ENCODE measurements at regions not wholly inside any gene's neighbourhood (a gene's known extent, or its start where the extent isn't known, plus 50 kb on each side); places are given as distances from the start of the nearest gene placed in this dataset.

DNA sequence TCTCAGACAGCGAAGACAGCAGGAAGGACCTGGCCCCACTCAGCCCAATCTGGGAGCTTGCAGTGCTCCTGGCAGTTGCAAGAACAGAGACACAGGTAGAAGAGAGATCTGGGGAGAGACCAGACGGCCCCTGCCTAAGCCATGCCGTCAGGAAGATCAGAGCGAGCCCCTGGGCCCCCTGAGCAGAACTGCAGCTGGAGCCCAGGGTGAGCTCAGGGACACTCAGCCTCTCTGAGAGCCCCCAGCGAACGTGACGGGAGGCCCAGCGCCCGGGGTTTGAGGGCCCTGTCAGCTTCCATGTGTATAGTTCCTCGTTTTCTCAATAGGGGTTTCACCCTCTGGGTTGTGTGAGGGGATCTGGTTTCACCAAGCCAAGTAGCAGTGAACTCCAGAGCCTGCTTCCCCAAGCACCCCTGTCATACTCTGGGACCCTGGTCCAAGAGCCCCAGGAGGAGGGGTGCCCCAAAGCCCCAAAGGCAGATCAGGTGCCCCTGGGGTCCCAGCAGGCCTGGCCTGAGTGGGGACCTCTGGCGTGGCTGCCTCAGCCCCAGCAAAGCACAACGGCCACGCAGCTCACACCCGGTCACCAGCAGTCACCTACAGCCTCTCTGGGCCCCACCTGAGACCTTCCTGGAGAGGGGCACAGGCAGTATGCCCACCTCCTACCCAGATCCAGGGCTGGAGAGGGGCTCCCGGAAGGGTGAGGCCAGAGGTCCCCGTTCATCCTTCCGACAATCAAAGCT, 431.3 kb upstream of the MYT1L start:
- ChIA-PET CTCF (no interaction called here), POLR2A (no interaction called here)

DNA sequence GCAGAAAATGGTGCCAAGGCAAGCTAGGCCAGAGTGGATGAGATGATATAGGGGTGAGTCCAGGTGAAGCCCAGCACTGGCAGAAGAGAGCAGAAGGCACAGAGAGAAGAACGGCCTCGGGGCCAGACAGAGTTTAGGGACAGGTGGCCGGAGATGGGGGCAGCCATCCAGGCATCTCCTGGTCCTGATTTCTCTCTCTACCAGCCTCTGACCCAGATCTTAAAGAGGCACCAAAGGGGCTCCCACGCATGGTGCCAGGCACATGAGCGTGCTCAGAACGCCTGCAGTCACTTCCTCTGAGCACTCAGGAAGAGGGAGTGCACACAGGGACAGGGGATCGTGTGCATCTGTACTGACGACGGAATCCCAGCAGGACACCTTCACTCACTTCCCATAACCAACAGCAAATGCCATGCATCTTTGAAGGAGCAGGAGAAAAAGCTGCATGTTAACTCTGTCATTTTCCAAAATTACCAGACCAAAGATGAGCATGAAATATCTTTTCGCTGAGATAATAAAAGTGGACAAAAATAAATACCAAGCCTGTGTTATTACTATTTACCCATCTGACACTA, 427.8 kb upstream of the MYT1L start:
- POLR2A ChIA-PET: no interaction called here
- CTCF ChIA-PET: no interaction called here

DNA sequence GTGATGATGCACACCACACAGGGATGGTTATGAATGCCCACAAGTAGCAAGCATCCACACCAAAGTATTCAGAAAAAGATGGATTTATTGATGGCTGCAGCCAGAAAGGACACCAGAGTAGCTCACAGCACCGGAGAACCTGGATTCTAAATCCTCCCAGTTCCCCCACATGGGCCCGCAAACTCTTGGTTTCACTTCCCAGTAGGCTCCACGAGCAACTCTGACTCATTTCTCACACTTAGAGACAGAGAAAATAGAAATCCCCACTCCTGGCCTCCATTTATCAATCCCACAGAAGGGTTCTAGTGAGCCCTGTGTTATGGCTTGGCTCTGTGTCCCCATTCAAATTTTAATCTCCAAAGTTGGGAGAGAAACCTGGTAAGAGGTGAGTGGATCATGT, 426.7 kb upstream of the MYT1L start:
- ChIA-PET POLR2A (no interaction called here), CTCF (no interaction called here)

DNA sequence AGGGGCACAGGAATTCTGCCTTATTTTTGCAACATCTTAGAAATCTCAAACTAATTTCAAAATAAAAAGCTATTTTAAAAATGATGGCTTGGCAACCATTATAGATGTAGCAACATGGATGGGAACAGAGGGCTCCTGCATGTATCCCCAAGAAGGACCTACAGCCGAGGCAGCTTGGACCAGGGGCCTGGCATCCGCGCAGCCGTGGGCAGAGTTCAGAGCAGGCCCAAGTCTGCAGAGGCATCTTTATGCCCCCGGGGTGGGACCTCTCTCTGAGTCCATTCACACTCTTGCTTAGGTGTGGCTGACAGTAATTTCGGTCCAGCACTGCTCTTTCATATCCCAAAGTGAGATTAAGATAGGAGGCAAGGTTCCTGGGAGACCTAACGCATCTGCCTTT, 425.8 kb upstream of the MYT1L start:
- POLR2A ChIA-PET: no interaction called here
- CTCF ChIA-PET: no interaction called here

DNA sequence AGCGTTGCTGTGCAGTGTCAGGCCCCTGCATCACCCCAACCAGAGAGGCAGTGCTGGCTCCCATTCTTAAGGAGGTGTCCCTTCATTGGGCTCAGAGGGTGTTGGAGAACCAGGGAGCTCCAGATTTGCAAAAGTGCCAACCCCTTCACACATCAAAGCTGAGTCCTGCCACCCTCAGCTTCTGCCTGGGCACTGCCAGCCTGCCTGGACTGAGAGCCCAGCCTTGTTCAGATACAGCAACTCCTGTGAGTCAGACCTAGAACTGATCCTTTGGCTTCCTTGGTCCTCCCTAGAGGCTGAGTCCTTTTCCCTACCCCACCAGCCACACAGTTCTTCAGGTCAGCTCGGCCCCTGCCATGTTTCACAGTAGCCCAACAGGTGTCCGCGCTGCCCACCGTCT, 424.9 kb upstream of the MYT1L start:
- CTCF ChIA-PET: no interaction called here

DNA sequence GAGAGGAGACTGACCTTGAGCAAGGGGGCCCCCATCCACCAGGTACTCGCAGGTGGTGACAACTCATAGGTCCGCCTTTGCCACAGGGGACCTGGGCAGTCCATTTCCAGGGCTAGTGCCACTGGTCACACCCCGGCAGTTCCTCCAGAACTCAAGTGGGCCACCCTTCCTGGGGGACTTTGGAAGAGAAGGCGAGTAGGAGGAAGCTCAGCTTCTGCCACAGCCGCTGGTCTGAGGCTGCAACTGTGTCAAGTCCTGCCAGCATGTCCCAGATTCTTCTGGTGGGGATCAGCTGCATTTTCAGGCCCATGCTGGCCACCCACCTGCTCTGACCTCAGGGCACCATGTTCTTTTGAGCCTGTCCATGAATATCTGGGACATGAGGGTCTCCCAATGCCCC, 423.9 kb upstream of the MYT1L start:
- ChIA-PET CTCF (no interaction called here), POLR2A (no interaction called here)

More for the DNA sequence above, 424.9 kb upstream of the MYT1L start:
- POLR2A ChIA-PET: no interaction called here

DNA sequence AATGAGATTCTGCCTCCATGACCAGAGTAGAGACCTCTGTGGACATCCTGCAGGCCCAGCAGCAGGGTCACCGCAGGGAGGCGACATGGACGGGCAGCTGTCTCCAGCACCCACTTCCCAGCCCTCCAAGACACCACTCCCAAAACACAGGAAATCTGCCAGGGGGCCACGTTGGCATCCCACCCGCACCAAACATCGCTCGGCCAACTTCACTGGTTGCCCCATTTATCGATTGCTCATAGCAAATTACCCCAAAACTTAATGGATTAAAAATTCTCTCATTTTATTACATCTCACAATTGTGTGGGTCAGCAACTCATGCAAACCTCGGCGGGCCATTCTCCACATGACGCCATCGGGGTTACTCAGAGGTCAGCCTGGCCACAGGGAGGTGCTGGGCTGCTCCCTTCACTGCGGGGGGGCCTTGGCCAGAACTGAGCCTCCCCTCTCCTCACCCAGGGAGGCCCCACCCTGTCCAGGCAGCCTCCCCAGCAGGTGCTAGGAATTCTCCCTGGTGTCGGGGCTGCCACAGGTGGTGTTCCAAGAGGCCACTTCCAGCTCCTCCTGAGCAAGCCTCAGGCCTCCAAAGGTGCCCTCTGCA, 420.7 kb upstream of the MYT1L start:
- CTCF ChIA-PET: no interaction called here
- POLR2A ChIA-PET: no interaction called here

DNA sequence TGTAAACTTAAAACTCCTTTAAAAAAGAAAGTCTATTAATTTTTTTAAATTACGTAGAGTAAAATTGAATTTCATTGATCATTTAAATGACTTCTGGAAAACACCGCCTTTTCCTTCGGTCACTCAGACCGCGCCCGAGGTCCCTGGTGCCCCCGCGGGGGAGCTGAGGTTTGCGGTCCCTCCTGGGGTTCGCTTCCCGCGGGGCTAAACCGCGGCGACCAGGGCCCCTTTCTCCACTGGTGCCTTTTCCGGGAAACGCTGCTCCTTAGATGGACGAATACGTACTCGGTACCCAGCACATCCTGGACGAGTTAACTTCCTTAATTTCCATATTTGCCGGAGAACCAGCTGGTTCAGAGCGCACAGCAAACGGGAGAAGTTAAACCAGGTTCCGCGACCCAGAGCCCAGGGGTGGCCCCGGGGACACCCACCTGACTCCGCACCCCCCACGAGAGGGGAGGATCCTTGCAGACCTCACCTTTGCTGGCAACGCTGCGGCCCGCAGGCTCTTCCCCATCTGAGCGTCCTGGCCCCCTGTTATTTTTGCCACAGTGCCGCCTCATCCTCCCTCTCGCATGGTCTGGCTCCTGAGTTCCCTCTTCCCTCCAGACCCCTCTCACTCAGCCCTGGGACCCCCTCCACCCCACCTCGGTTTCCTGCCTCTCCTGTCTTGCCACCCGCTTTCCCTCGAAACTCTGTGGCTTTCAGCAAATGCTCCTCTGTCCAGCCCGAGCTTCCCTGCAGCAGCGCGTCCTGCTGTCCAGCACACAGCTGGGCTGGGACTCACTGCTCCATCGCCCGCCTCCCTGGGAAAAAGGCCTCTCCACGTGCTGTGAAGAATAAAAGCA, 420.0 kb upstream of the MYT1L start:
- POLR2A ChIA-PET: no interaction called here
- CTCF ChIA-PET: no interaction called here

DNA sequence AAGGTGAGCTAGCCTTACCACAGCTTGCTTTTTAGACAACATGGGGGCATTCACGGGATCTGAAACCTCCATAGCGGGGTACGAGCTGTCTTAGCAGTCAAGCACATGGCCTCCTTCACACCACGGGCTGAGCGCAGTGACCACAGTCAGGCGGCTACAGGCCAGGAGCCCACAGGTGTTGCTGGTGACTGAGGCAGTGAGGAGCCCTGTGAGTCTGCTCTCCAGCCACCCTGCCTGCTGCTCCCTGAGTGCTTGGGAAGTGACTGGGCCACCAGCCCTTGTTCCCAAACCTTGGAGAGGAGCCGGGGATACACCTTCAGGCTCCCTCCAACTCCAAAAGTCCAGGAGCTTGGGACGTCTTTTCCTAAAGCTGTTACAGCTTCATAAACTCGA, 418.1 kb upstream of the MYT1L start:
- CTCF ChIA-PET: no interaction called here
- POLR2A ChIA-PET: no interaction called here

DNA sequence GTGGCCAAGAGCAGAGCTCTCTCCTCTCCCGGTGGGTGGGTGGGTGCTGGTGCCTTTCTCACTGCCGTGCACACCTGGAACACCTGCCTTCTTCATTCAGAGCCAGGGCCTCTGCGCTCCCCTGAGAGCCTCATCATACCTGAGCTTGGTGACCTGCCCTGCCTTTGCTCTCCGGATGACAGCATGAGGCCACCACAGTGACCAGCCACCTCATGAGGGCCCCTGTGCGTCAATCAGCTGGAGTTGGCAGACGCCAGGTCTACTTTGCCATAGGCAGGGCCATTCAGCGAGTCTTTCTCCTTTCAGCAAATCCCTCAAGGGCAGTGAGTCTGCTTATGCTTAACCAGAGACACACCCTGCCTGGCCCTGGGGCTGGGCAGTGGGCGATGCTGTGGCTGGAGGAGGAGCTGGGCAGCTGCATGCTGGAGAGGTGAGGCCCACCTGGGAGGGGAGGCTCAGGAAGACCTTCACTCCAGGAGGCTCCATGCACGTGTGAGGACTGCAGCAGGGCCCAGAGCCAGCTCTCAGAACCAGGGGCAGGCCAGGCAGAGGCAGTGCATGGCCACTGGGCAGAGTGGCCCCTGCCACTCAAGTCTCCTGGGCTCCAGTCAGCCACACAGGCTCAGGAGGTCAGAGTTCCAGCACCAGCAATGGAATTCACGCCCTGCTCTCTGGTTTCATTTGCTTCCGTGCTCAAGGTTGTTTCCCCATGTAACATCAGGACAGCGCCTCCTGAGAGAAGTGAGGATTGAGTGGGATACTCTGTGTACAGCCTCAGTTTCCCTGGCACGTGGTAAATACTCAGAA, 417.5 kb upstream of the MYT1L start:
- POLR2A ChIA-PET: no interaction called here

DNA sequence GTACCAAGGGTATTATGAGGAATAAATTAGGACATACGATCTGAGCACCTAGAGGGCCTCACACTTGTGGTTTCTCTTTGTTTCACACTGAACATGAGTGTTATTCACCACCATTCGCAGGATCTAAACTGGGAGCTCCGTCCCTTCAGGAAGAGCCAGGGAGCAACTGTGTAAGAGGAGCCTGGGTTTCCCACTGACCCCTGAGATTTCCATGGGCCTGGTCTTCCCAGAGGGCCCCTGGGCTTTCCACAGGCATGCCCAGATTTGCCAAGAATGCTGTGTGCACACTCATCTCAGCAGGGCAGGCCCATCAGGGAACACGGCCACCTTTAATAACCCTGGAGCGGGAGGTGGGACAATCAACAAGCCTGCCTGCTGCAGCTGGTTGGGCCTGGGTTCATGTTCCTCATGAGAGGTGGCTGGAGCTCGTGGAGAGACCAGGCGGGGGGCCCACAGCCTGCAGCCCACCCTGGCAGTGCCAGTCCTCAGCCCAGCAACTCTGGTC, 416.8 kb upstream of the MYT1L start:
- CTCF ChIA-PET: no interaction called here
- POLR2A ChIA-PET: no interaction called here

More for the DNA sequence above, 417.5 kb upstream of the MYT1L start:
- CTCF ChIA-PET: no interaction called here

DNA sequence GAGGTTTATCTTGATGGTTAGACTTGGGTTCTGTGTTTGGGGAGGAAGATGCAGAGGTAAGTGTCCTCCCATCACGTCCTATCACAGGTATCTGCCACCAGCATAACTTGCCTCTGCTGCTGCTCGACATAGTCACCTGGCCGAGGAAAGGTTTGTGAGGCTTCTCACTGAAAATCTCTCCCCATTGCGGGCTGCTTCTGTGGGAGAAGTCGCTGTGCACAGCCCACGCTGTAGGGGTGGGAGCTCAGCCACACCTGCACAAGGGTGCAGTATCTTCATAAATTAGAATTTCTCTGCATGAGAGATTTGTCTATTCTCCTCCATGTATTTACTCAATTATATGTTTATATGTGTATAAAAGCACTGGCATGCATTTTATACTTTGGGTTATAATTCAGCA, 415.7 kb upstream of the MYT1L start:
- CTCF ChIA-PET: no interaction called here
- POLR2A ChIA-PET: no interaction called here

DNA sequence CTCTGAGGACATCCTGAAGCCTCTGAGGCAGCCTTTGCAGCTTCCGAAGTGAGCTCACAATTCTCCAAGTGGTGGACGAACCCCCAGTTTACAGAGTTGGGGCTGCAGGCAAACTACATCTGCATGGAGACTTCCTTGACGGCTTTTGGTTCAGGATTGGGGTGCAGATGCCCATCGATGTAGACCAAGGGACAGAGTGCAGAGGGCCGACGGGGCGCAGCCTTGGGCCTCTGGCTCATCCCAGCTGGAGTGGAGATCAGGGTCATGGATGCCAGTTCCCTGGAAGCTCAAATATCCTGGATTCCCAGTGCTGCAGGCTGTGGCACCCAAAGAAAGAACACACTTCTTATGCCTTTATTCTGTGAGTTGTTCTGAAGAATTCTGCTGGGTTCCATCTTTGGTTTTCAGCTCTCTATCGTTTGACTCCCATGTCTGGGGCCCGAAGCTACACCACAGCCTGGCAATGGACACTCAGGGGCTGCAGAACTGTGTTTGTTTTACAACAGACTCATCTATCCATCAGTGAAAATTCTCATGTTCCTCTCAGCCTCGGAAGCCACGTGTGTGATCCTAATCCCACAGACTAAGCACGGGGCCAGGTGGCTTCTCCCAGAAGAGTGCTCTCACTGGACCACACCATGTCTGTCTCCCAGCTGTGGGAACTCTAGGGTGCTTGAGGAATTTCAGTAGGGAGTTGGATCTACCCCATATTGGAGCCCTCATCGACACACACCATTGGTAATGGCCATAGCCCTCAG, 414.1 kb upstream of the MYT1L start:
- CTCF ChIA-PET: no interaction called here
- POLR2A ChIA-PET: no interaction called here

DNA sequence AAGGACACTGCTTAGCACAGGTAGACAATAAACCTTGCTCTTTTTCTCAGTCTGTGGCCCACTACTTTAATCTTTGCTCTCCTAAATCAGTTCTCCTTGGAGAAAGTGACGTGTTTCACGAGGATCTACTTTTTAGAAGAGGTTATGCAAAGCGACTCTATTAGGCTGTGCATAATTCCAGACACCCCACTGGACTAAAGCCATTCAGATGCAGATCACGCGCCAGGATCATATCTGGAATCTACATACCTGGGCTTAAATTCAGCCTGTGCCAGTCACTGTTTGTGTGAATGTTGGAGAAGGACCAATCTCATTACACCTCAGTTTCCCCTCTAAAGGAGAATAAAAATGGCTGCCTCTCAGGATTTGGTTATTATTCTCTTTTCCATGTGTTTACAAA, 413.0 kb upstream of the MYT1L start:
- POLR2A ChIA-PET: no interaction called here
- CTCF ChIA-PET: no interaction called here

DNA sequence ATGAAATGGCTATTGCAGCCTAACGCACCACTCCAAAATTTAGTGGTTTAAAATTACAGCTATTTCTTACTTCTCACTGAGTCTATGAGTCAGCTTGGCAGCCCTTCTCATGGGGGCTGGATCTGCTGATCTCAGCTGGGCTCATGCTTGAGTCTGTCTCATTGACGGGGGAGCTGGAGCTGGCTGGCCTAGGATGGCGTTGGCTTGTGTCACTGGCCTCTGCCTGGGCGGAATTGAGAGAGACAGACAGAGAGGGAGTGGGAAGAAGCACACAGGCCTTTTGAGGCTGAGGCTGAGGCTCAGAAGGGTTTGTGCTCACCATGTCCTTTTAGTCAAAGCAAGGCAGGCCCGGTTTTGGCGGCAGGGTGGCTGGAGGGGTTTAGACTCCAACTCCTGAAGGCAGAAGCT, 412.1 kb upstream of the MYT1L start:
- CTCF ChIA-PET: no interaction called here
- POLR2A ChIA-PET: no interaction called here

DNA sequence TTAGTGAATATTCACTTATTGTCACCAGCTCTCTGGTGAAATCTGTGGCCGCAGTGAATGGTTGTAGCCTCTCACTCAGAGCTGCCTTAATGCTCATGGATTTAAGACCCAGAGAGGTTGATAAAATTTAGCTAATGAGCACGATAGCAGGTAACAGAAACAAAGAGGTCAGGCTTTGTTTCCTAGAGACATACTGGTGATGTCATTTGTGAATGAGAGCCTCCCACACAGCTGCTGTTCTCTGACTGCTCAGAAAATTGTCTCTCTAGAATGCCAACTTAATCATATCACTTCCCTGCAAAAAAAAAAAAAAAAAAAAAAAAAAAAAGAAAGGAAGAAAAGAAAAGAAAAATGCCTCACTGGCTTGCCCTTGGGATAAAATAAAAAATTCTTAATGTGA, 411.7 kb upstream of the MYT1L start:
- CTCF ChIA-PET: no interaction called here
- POLR2A ChIA-PET: no interaction called here

DNA sequence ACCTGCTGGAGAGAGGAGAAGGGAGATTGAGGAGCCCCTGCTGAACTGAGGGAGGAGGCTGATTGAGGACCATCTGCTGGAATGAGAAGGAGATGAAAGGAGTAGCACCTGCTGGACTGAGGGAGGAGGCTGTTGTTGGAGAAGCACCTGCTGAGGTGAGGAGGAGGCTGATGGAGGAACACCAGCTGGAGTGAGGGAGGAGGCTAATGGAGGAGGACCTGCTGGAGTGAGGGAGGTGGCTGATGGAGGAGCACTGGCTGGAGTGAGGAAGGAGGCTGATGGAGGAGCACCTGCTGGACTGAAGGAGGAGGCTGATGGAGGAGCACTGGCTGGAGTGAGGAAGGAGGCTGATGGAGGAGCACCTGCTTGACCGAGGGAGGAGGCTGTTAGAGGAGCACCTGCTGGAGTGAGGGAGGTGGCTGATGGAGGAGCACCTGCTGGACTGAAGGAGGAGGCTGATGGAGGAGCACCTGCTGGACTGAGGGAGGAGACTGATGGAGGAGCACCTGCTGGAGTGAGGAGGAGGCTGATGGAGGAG, 409.2 kb upstream of the MYT1L start:
- CTCF ChIA-PET: no interaction called here
- POLR2A ChIA-PET: no interaction called here

DNA sequence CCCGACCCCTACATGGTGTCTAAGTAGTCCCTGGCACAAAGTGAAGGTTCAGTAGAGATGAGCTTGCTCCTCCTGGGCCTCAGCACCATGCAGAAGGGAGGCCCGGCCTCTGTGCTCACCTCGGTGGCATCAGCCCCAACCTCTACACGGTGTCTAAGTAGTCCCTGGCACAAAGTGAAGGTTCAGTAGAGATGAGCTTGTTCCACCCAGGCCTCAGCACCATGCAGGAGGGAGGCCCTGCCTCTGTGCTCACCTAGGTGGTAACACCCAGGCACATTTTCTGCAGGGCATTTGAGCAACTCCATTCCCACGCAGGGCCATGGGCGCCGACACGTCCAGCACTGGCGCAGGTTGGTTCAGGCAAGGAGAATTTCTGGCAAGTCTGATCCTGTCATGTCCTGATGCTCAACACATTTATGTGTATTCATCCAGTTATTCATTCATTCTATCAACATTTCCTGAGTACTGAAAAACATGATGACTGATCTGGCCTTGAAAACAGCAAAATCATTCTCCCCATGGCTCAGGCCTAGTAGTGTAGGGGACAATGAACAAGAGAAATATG, 408.2 kb upstream of the MYT1L start:
- ChIA-PET CTCF (no interaction called here), POLR2A (no interaction called here)

DNA sequence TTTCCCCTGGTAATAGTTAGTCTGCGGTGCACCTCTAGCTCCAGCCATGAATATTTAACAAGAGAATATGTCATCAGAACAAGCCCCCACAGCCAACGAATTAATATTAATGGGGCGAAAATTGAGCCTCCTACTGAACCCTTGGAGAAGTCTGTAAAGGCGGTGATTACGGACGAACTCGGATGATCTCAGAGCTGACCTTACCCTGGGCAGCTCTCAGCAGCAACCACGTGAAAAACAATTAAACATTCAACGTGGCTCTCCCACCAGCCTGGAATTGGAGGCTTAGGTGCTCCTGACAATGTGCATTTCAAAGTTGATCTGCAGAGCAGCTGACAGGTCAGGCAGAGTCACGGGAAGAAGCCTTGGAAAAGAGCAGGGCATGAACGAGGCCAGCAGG, 407.6 kb upstream of the MYT1L start:
- ChIA-PET POLR2A (no interaction called here), CTCF (no interaction called here)

All from activated CD8-positive, alpha-beta memory T cell treated with anti-CD3 and anti-CD28 coated beads for 36 hours (primary cell).